HEK293 (cell line): ENCODE measurements at regions not wholly inside any gene's neighbourhood (a gene's known extent, or its start where the extent isn't known, plus 50 kb on each side); places are given as distances from the start of the nearest gene placed in this dataset.

Source experiments
- CTCF ChIA-PET: fragments of 350-600 bp; formaldehyde crosslinking; extraction: SDS; loops from one replicate; lab custom pipeline; 2021; ENCODE audit warnings: antibody characterized with exemption; lab: Yijun Ruan, JAX
- POLR2A ChIA-PET: fragments of 300-600 bp; formaldehyde crosslinking; extraction: SDS; loops from one replicate; lab custom pipeline; 2020; ENCODE audit warnings: antibody characterized with exemption, inconsistent platforms; lab: Yijun Ruan, JAX
- H3K27ac ChIP-seq: fragments of 200-500 bp; sonication (Bioruptor generic); 2 replicates; pipeline ENCODE4 v1.5.1; 2014; ENCODE audit warnings: low read depth, low read length, control low read depth, inconsistent platforms; ENCODE audit errors: extremely low read depth
- H3K36me3 ChIP-seq, 2 experiments: fragments of 200-500 bp in 1 of 2; sonication (Bioruptor generic) in 1 of 2; 1 replicate in 1 of 2; 2 replicates in 1 of 2; pipeline ENCODE4 v1.5.1; 2014 to 2017; ENCODE audit warnings: inconsistent platforms in 2 of 2, low read length in 2 of 2; ENCODE audit not compliant: control insufficient read depth in 2 of 2, insufficient read depth in 1 of 2
- H3K4me1 ChIP-seq: fragments of 200-500 bp; sonication (Bioruptor generic); 2 replicates; pipeline ENCODE4 v1.5.1; 2014; ENCODE audit warnings: mild to moderate bottlenecking, low read length, inconsistent platforms; ENCODE audit not compliant: control insufficient read depth, insufficient read depth
- H3K4me3 ChIP-seq: 2 replicates; pipeline ENCODE4 v1.5.1; 2011; ENCODE audit warnings: low read depth, mild to moderate bottlenecking, control low read depth, low read length, moderate library complexity
- H3K9me3 ChIP-seq: fragments of 200-500 bp; sonication (Bioruptor generic); 2 replicates; pipeline ENCODE4 v1.5.1; 2014; ENCODE audit warnings: low read depth, low read length, inconsistent platforms; ENCODE audit not compliant: control insufficient read depth, insufficient read depth
- GFI1B ChIP-seq: fragments of 450-650 bp; formaldehyde crosslinking; IDR thresholded peaks from 2 replicates; pipeline ENCODE4 v1.5.1; 2016; ENCODE audit warnings: missing biosample characterization, missing genetic modification characterization
- GLIS1 ChIP-seq: fragments of 450-650 bp; formaldehyde crosslinking; IDR thresholded peaks from 2 replicates; pipeline ENCODE4 v1.5.1; 2016; ENCODE audit warnings: missing biosample characterization, missing genetic modification characterization
- HOXA7 ChIP-seq: sonication (generic); formaldehyde crosslinking; IDR thresholded peaks from 2 replicates; pipeline ENCODE4 v1.8.1; 2022; ENCODE audit warnings: missing genetic modification reagents, borderline replicate concordance
- OSR2 ChIP-seq: fragments of 450-650 bp; formaldehyde crosslinking; IDR thresholded peaks from 2 replicates; pipeline ENCODE4 v1.5.1; 2016; ENCODE audit warnings: missing biosample characterization, missing genetic modification characterization
- PRDM1 ChIP-seq: fragments of 450-650 bp; formaldehyde crosslinking; IDR thresholded peaks from 2 replicates; pipeline ENCODE4; 2016; ENCODE audit warnings: missing biosample characterization, missing genetic modification characterization
- SALL2 ChIP-seq: fragments of 450-650 bp; formaldehyde crosslinking; IDR thresholded peaks from 2 replicates; pipeline ENCODE4 v1.5.0; 2017; ENCODE audit warnings: missing biosample characterization, mild to moderate bottlenecking, missing genetic modification characterization, borderline replicate concordance
- SP7 ChIP-seq: fragments of 450-650 bp; formaldehyde crosslinking; IDR thresholded peaks from 2 replicates; pipeline ENCODE4 v1.5.1; 2016; ENCODE audit warnings: missing biosample characterization, missing genetic modification characterization
- ZBTB1 ChIP-seq: fragments of 450-650 bp; formaldehyde crosslinking; IDR thresholded peaks from 2 replicates; pipeline ENCODE4 v1.5.1; 2016; ENCODE audit warnings: missing biosample characterization, missing genetic modification characterization
- ZBTB17 ChIP-seq: fragments of 450-650 bp; formaldehyde crosslinking; IDR thresholded peaks from 2 replicates; pipeline ENCODE4 v1.5.1; 2016; ENCODE audit warnings: missing biosample characterization, missing genetic modification characterization
- ZFP41 ChIP-seq: fragments of 450-650 bp; formaldehyde crosslinking; IDR thresholded peaks from 2 replicates; pipeline ENCODE4 v1.5.1; 2016; ENCODE audit warnings: missing biosample characterization, missing genetic modification characterization, borderline replicate concordance
- ZNF121 ChIP-seq: fragments of 450-650 bp; formaldehyde crosslinking; IDR thresholded peaks from 2 replicates; pipeline ENCODE4 v1.5.1; 2016; ENCODE audit warnings: missing biosample characterization, missing genetic modification characterization
- ZNF335 ChIP-seq: fragments of 450-650 bp; formaldehyde crosslinking; conservative IDR thresholded peaks from 2 replicates; pipeline ENCODE4 v1.5.1; 2016; ENCODE audit warnings: missing biosample characterization, missing genetic modification characterization
- ZNF404 ChIP-seq: fragments of 450-650 bp; formaldehyde crosslinking; IDR thresholded peaks from 2 replicates; pipeline ENCODE4 v1.5.1; 2017; ENCODE audit warnings: missing biosample characterization, missing genetic modification characterization
- ZNF416 ChIP-seq: fragments of 450-650 bp; formaldehyde crosslinking; IDR thresholded peaks from 2 replicates; pipeline ENCODE4 v1.5.1; 2016; ENCODE audit warnings: missing biosample characterization, missing genetic modification characterization
- ZNF433 ChIP-seq: fragments of 450-650 bp; formaldehyde crosslinking; IDR thresholded peaks from 2 replicates; pipeline ENCODE4 v1.5.1; 2016; ENCODE audit warnings: missing biosample characterization, missing genetic modification characterization, low read depth
- ZNF529 ChIP-seq: fragments of 450-650 bp; formaldehyde crosslinking; IDR thresholded peaks from 2 replicates; pipeline ENCODE4 v1.5.1; 2017; ENCODE audit warnings: missing genetic modification characterization, missing biosample characterization; ENCODE audit not compliant: insufficient replicate concordance
- ZNF544 ChIP-seq: fragments of 450-650 bp; formaldehyde crosslinking; IDR thresholded peaks from 2 replicates; pipeline ENCODE4 v1.5.0; 2017; ENCODE audit warnings: missing biosample characterization, missing genetic modification characterization
- ZNF558 ChIP-seq: fragments of 450-650 bp; formaldehyde crosslinking; IDR thresholded peaks from 2 replicates; pipeline ENCODE4 v1.5.1; 2016; ENCODE audit warnings: missing biosample characterization, missing genetic modification characterization
- ZNF560 ChIP-seq: fragments of 450-650 bp; formaldehyde crosslinking; IDR thresholded peaks from 2 replicates; pipeline ENCODE4 v1.5.1; 2017; ENCODE audit warnings: missing biosample characterization, missing genetic modification characterization, borderline replicate concordance
- ZNF791 ChIP-seq: fragments of 450-650 bp; formaldehyde crosslinking; IDR thresholded peaks from 2 replicates; pipeline ENCODE4 v1.5.1; 2016; ENCODE audit warnings: missing biosample characterization, missing genetic modification characterization
- ZSCAN30 ChIP-seq: fragments of 450-650 bp; IDR thresholded peaks from 2 replicates; pipeline ENCODE4 v1.5.1; 2018; ENCODE audit warnings: missing biosample characterization, mild to moderate bottlenecking, missing genetic modification characterization, moderate library complexity

- no peak for TF ChIP-seq ZNF121 (tag by site-specific recombination)
- no peak for TF ChIP-seq ZNF791 (tag by site-specific recombination)
- TF ChIP-seq GLIS1 (tag by site-specific recombination): no peak
- TF ChIP-seq, all 188 proteins: peak for 0
These were observed 108.8 kb downstream of the ACKR3 start (continued) for GRCh38 chr2:236678307-236678975.

GRCh38 chr2:236679884-236680860 lies 110.5 kb downstream of the ACKR3 start:
- no peak overlapping the region for H3K4me3 ChIP-seq
- H3K9me3 ChIP-seq: no peaks in the 10 kb centered on the region
- H3K36me3 ChIP-seq: no peaks in the 10 kb centered on the region
- CTCF ChIA-PET: interaction anchor here (0.6 kb wide), 1 partner anchor 391 kb away, joined by 3 read pairs; no protein-coding TSS in a partner anchor
- TF ChIP-seq ZNF404 (tag by site-specific recombination) (no peak), ZNF544 (no peak), ZNF433 (no peak), ZNF529 (tag by site-specific recombination) (no peak)
- TF ChIP-seq, all 188 proteins: peak for 0
- no peak overlapping the region for H3K27ac ChIP-seq
- no peaks in the 10 kb centered on the region for H3K4me1 ChIP-seq
- POLR2A ChIA-PET: no interaction called here

DNA sequence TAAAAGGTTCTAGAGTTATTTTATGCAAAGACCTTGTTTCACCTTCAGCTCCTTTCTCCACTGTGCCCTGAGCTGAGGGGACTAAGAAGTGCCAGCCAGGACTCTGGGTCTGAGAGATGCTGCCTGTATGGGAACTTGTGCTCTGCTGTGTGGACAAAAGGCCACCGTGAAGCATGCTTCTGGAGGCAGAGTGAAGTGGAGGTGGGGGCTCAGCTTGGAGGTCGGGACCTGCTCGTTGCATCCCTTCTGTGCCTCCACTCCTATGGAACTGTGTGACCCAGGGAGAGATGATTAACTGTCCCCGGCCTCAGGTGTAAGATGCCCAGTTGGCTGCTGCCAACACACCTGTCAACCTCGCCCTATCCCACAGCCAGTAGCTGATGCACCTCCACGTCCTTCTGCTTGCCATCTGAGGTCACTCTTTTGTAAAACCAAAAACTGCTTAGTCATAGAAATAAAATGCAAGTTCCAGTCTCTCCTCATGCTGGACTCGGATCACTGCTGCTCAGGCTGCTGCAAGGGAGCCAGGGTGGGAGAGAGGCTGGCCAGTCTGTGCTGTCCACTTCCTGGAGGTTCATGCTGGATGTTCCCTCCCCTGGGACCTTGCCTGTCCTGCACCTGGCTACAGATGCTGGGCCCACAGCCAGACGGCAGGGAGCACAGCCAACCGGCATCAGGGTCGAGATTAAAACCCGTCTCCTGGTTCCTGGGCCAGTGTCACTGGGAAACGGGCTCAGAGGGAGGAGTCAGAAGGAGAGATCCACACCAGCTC lies 113.2 kb downstream of the ACKR3 start:
- TF ChIP-seq SALL2 (tag by site-specific recombination) (no peak), ZNF335 (tag by site-specific recombination) (no peak), ZNF416 (tag by site-specific recombination) (no peak), ZFP41 (tag by site-specific recombination) (no peak), ZNF560 (tag by site-specific recombination) (no peak)
- ChIA-PET CTCF (no interaction called here), POLR2A (no interaction called here)
- no peaks in the 10 kb centered on the region for H3K4me1 ChIP-seq
- no peaks in the 10 kb centered on the region for H3K36me3 ChIP-seq
- no peaks in the 10 kb centered on the region for H3K9me3 ChIP-seq
- no peak overlapping the region for H3K27ac ChIP-seq
- no peak overlapping the region for H3K4me3 ChIP-seq

DNA sequence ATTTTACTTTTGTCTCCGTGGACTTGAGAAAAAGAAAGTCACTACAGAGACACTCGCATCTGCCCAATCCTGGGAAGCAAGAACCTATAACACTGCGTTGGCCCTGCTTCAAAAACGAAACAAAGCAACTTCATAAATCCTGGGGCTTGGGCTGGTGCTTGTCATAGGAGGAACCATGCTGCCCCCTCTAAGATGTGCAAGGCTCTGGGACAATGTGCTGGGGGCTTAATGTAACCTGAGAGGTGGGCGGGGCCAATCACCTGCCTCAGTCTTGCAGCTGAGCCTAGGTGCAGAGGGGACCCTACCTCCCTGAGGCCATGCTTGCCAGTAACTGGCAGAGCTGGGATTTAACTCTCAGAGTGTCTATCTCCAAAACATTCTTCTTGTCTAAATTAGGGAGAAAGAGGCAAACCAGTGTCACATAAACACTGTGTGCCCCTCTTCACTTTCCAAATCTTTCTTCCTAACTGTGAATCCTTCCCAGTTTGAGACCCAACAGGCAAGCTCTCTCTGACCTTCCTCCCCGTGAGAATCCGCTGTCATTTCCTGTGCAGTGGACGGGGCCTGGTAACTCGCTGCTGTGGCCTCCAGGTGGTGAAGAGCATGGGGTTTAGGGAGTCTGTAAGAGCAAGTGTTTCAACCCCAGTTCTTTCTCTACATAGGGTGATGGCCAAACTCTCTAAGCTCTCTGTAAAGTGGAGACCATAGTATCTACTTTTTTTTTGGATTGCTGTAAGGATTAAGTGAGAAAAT lies 115.1 kb downstream of the ACKR3 start:
- H3K4me3 ChIP-seq: no peak overlapping the region
- CTCF ChIA-PET: no interaction called here
- H3K36me3 ChIP-seq: no peaks in the 10 kb centered on the region
- TF ChIP-seq ZNF558 (no peak), ZSCAN30 (no peak), OSR2 (tag by site-specific recombination) (no peak), ZBTB17 (tag by site-specific recombination) (no peak), PRDM1 (tag by site-specific recombination) (no peak), ZBTB1 (tag by site-specific recombination) (no peak), SP7 (tag by site-specific recombination) (no peak), ZNF560 (tag by site-specific recombination) (no peak), HOXA7 (no peak), GFI1B (tag by site-specific recombination) (no peak)
- TF ChIP-seq, all 188 proteins: peak for 0
- Histone ChIP-seq H3K9me3 (no peaks in the 10 kb centered on the region), H3K4me1 (peaks cover 5% of the 10 kb centered on the region; the same call in 1 of the 2 replicates), H3K27ac (no peak overlapping the region)
- POLR2A ChIA-PET: no interaction called here
